Keratinocyte (primary cell): ENCODE measurements at regions not wholly inside any gene's neighbourhood (a gene's known extent, or its start where the extent isn't known, plus 50 kb on each side); places are given as distances from the start of the nearest gene placed in this dataset.

Source experiments
- EZH2 ChIP-seq: IDR thresholded peaks from one replicate; pipeline ENCODE4 v1.6.1; 2012; ENCODE audit warnings: inconsistent platforms, mild to moderate bottlenecking, low read length, moderate library complexity
- TF ChIP-seq, protein P1 (sequence below), 3 experiments: IDR thresholded peaks in 1 of 3; conservative IDR thresholded peaks in 1 of 3; optimal IDR thresholded peaks in 1 of 3; 2 replicates in 2 of 3; 3 replicates in 1 of 3; pipeline versions ENCODE3 to v1.5.1; 2011; ENCODE audit warnings: low read length in 3 of 3, mild to moderate bottlenecking in 3 of 3, moderate library complexity in 2 of 3, control low read depth in 1 of 3, inconsistent platforms in 1 of 3; ENCODE audit not compliant: insufficient read depth in 2 of 3; ENCODE audit errors: extremely low read depth in 1 of 3

DNA sequence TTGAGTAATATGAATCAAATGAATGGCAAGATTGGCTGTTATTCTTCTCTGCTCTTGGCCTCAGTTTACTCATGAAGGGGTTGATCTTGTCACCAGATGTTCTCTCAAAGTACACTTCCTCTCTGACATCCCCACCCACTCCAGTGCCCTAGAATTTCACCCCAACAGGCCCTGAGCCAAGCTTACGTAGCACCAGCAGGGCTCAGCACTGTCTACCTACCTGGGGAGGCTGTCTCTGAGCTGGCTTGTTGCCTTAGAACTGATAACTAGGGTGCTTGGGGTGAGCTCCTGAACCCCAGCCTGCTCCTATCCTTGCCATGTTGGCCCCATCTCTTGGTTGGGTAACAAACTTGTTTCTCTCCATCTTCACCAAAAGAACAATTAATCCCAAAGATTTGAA, 159.1 kb upstream of the USP24 start:
- TF ChIP-seq, protein P1, sequence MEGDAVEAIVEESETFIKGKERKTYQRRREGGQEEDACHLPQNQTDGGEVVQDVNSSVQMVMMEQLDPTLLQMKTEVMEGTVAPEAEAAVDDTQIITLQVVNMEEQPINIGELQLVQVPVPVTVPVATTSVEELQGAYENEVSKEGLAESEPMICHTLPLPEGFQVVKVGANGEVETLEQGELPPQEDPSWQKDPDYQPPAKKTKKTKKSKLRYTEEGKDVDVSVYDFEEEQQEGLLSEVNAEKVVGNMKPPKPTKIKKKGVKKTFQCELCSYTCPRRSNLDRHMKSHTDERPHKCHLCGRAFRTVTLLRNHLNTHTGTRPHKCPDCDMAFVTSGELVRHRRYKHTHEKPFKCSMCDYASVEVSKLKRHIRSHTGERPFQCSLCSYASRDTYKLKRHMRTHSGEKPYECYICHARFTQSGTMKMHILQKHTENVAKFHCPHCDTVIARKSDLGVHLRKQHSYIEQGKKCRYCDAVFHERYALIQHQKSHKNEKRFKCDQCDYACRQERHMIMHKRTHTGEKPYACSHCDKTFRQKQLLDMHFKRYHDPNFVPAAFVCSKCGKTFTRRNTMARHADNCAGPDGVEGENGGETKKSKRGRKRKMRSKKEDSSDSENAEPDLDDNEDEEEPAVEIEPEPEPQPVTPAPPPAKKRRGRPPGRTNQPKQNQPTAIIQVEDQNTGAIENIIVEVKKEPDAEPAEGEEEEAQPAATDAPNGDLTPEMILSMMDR (optimal IDR thresholded peaks at IDR 0.05 in 1 of 3, IDR thresholded peaks at IDR 0.05 in 1 of 3, conservative IDR thresholded peaks at IDR 0.05 in 1 of 3; ENCODE audit: extremely low read depth in 1 of 3, insufficient read depth in 2 of 3, low read length in 3 of 3) = no peak
- TF ChIP-seq EZH2 = no peak
